GM10248 (cell line): ENCODE measurements at regions not wholly inside any gene's neighbourhood (a gene's known extent, or its start where the extent isn't known, plus 50 kb on each side); places are given as distances from the start of the nearest gene placed in this dataset.

Experiments
- CTCF ChIA-PET: fragments of 300-600 bp; sonication (Branson Sonifier 250); formaldehyde crosslinking; extraction: SDS; loops from one replicate; lab custom pipeline; 2021; ENCODE audit warnings: antibody characterized with exemption; lab: Yijun Ruan, JAX
- POLR2A ChIA-PET: fragments of 350-650 bp; sonication (Branson Sonifier 250); formaldehyde crosslinking; extraction: SDS; loops from one replicate; lab custom pipeline; 2020; ENCODE audit warnings: antibody characterized with exemption; lab: Yijun Ruan, JAX
- DNase-seq: peaks from one replicate; pipeline ENCODE4 v3.0.0; 2012; ENCODE audit errors: extremely low spot score
- CTCF ChIP-seq: IDR thresholded peaks from 2 replicates; pipeline ENCODE4 v1.5.1; 2012; ENCODE audit warnings: mild to moderate bottlenecking, low read depth; ENCODE audit errors: extremely low read depth, missing control alignments, control extremely low read depth

GRCh38 chr16:63596716-63597115 is 1525.1 kb downstream of the CDH11 start:
- no peak for DNase-seq
- POLR2A ChIA-PET = no interaction called here
- CTCF ChIA-PET = no interaction called here

GRCh38 chr16:63592852-63593251 is 1529.0 kb downstream of the CDH11 start:
- ChIA-PET CTCF (no interaction called here), POLR2A (no interaction called here)
- DNase-seq = no peak

More at GRCh38 chr16:63596716-63597115, 1525.1 kb downstream of the CDH11 start:
- TF ChIP-seq CTCF = no peak

GRCh38 chr16:63581570-63581969 is 1540.3 kb downstream of the CDH11 start:
- TF ChIP-seq CTCF = no peak
- ChIA-PET CTCF (interaction anchor here (1.1 to 2.0 kb wide), 3 partner anchors 11 to 32 kb away, joined by 3 to 7 read pairs (median 3); no protein-coding TSS in a partner anchor), POLR2A (interaction anchor here (0.7 kb wide), 1 partner anchor 59 kb away, joined by 4 read pairs; no protein-coding TSS in a partner anchor)
- DNase-seq = no peak

More at GRCh38 chr16:63592852-63593251, 1529.0 kb downstream of the CDH11 start:
- TF ChIP-seq CTCF = no peak

GRCh38 chr16:63578791-63579190 is 1542.6 kb upstream of the CDH8 start:
- POLR2A ChIA-PET = no interaction called here
- CTCF ChIA-PET = no interaction called here
- TF ChIP-seq CTCF = no peak
- no peak for DNase-seq

GRCh38 chr16:63577891-63578290 is 1541.7 kb upstream of the CDH8 start:
- CTCF ChIA-PET = interaction anchor here (1.0 kb wide), 1 partner anchor 11 kb away, joined by 3 read pairs; no protein-coding TSS in a partner anchor
- no peak for TF ChIP-seq CTCF
- POLR2A ChIA-PET = no interaction called here
- DNase-seq = no peak

- TF ChIP-seq CTCF = no peak
- ChIA-PET POLR2A (no interaction called here), CTCF (no interaction called here)
- no peak for DNase-seq
Measured at GRCh38 chr16:63575041-63575440, 1538.8 kb upstream of the CDH8 start.
